Right hindlimb (tissue), 1 donor: ENCODE measurements at regions not wholly inside any gene's neighbourhood (a gene's known extent, or its start where the extent isn't known, plus 50 kb on each side); places are given as distances from the start of the nearest gene placed in this dataset.

Source experiments
- DNase-seq: peaks from one replicate; pipeline ENCODE4 v3.0.0-alpha.2; 2018

DNA sequence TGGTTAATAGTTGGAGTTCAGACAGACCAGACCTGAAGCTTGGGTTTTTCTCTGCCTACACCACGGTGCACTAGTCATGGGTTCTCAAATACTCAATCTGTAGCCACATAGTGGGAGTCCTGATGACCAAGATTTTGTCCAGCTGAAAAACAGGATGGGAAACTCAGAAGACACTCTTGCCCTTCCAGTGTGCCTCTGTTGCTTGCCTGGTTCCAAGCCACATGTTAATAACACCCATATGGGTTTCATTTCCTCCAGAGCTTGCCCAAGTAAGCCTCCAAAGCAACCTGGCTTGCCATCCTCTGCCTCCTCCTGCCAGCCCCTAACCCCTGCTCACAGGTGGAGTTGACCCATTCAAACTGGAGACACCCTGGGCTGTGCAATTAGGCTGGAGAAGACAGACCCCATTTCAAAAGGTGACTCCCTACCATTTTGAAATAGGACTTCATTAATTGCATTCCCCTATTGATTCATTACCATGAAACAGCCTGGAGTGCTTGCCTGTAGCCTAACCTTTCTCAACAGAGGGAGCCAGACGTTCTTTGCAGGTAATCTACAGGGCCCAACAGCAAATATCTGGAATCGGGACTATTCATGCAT is 108.0 kb upstream of the HABP2 start:
- DNase-seq: no peak

DNA sequence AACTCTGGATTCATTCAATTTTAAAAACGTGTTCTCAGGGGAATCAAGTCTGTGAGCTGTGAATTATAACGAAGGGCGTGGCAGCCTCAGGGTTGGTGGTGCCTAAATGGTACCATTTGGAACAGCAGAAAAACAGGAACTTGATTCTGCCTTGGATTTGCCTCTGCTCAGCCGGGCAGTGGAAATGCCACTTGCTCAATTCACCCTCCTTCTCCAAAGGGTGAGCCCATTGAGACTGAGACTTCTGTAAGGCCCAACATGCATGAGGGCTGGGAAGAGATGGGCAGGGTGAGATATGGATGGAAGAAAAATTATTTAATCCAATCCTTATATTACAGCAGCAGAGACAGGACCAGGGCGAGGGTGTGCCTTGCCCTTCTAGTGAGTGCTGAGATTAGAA is 107.1 kb upstream of the HABP2 start:
- DNase-seq: no peak

DNA sequence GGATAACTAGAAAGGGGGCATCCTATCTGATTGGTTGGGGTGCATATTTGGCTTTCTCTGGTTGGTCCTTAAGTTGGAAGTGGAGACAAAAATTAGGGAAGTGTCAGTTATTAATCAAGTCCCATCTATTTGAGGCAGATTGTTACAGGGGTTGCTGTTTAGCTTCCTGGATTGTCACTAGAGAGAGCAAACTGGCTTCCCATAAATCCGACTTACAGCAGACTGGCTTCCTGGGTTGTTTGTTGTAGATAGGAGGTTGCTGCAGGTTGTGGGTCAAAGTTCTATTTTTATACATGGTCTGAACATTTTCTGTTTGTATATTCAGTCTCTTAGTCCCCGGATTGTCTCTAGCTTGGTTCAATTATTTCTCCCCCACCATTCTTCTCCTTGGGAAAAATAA is 106.1 kb upstream of the HABP2 start:
- DNase-seq: no peak

DNA sequence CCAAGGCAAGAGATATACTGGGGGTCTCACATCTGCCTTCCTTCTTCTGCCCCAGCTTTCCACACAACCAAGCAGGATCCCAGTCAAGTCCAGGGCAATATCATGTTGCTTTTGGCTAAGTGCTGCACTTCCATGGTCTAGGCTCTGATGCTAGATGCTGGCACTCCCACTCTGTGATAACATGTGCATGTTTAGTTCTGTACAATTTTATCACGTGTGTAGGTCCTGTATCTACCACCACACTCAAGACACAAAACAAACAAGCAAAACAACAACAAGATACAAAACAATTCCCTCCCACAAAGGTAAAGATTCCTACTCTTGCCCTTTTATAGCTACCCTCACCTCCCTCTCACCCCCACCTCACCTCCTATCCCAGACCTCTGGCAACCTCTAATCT is 105.6 kb upstream of the HABP2 start:
- DNase-seq: no peak

DNA sequence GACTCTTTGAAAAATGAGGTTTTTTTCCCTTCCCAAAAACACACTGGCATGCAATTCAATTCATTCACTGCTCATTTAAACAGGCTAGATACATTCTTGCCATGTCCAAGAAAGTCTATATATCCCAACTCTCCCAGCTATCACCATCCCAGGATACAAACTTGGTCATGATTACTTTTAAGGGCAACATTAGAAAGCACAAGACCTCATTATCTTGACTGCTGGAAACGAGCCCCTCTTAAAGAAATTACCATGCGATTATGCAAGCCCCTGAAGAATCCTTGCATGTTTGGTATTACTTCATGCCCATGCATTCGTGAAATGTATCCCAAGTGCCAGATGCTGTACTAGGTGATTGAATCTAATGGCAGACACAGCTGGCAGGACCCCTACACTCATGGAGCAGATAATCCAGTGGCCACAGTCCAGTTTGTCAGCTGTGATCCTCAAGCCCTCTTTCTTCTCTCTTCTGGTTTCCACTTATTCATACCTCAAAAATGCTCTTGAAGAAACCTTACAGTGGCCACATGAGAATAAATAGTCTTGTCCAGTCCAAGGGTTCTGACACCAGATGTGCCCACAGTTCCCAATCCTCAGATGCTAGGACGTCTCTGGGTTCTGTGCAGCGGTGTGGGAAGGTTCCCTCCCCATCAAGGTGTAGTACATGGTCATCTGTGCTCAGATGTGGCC is 103.7 kb upstream of the HABP2 start:
- DNase-seq: no peak

DNA sequence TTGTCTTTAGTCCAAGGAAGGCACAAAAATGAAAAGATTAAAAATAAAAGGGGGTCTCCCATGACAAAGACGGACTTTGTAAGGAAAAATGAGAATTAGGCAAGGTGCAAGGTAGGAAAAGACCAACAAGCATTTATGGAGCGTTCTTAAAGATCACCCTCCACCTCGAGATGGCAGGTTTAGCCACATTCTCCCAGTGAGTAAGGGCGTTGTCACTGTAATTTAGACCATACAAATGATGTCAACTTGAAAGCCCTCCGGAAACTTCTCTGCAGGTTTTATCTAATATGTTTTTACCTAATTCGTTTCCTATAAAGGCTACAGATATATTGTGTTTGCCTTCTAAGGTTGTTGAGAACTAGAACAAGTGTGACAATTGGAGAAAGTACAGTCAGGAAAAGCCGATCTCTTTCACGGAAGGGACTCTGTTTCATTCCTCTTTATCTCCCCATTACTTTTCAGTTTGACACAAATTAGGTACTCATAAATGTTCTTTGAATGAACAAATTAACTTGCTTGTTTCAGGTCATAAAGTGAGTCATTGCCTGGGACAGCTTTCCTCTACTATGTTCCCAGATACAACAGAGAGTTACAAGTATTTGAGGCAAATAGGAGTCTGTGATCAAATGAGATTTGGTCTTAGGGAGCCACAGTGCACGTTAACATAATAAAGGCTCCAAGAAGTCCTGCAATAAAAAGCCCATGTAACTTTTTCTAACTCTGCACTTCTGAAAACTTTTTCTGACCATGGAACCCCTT is 102.6 kb upstream of the HABP2 start:
- DNase-seq: no peak

DNA sequence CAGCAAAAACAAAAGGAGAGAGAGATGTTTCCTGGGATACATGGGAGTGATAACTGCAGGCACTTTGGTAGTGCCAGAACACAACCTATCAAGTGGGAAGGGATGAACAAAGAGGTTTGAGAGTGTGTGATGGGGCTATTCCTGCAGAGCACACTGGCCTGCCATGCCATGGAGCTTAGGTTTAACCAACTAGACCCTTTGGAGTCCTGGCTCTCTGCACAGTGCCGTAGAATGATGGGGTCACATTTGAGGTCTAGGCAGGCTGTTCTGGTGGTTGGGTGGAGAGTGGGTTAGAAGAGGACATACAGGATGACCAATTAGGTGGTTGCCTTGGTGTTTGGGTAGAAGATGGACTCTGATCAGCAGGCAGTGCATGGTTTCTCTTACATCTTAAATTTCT is 101.9 kb upstream of the HABP2 start:
- DNase-seq: no peak

DNA sequence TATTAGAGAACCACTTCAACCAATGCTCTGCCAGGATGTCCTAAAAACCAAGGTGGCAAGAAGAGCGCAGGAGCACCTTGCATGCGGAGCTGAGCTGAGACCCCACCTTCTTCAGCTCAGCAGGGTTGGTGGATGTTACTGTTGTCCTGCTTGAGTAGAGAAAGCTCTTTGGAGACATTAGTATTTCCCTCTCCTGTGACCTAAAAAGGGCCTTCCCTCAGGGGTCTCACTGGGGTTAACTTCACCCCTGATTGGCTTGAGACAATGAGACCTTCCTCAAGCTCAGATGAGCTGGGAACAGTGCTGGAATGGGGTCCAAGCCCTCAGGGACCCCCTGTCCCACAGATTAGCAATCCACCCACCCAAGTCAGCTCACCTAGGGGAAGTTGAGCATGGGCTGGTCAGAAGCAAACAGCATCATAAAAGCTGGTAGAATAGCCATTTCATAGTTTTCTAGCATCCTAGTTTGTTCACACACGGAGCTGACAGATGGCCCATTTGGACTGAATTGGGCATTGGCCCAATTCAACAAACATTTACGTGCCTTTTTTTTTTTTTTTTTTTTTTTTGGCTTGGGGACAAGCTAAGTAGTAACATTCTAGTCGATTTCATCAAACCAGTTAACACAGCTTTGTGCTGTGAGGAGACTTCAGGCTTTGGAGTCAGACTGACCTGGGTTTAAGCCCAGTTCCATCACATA is 100.6 kb upstream of the HABP2 start:
- no peak for DNase-seq

DNA sequence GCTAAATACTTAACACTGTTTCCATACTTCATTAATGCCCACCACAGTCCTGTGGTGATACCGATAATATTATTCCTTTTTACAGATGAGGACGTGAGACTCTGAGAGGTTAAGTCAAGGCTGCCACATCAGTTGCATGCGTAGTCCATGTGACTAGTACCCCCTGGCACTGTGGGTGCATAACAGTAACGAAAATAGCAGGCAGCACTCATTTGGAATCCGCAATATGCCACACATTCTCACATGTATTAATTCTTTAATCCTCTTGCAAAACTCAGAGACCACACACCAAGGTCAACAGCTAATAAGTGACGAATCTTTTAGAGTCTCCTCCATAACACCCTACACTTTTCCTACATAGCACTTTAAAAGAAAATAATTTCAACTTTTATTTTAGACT is 99.5 kb upstream of the HABP2 start:
- DNase-seq: no peak

DNA sequence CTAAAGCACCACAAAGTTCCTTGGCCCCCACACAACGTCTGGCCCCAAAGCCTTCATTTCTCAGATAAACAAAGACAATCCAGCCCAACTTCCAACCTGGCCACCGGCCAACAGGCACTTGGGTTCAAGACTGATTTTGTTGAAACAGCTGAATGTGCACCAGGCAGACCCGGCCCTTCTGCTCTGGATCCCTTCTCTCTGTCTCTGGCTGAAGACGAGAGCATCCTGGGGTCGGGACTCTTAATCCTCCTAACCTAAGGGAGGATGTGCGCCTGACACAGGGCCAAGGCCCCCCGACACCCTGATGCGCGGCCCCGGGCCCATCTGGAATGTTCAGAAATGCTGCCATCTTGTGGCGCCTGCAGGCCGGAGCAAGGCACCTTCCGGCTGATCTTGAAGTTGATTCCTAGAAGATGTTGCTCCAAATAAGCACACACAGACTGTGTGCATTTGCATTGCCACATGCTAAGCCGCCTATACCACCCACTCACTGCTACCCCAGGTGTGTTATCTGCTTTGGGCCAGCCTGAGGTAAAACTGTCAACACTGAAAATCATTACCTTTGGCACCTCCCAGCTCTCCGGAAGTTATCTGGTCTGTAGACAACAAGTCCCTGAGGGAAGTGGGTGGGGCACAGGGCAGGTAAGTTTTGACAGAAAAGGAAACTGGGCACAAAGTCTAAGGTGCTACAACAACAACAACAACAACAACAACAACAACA is 98.4 kb upstream of the HABP2 start:
- DNase-seq: peak; percentile 80

DNA sequence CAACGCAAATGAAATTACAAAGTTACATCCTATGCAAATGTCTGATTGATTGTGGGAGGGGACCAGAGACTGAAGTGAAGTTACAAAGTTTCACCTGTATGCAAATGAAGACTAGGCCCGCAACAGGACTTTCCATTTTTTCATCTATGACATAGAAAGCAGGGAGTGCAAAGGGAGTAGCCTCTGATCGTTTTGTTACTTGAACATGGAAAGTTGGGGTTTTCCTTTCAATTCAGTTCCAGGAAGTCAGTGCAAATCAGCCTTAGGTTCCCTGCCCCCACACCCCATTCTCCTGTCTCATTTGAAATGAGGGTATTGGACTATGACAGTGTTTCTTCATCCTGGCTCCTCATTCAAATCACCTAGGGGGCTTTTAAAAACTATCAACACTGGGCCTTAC is 96.9 kb upstream of the HABP2 start:
- no peak for DNase-seq

DNA sequence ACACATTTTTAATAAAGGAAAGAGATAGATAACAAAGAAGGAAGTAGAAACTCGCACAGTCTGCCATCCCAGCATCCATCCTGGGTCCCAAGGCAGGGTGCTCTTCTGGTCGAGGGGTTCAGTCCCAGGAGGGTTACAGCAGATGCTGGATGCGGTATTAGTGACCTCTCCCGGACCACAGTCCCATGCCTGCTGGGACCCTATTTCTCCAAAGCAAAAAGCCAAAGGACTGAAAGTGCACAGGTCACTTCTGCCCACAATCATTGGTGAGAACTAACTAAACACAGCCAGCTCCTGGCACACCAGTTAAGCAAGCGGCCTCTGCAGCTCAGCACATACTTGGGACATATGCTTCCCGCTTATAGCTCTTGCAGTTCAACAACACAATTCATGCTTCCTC is 96.1 kb upstream of the HABP2 start:
- no peak for DNase-seq

DNA sequence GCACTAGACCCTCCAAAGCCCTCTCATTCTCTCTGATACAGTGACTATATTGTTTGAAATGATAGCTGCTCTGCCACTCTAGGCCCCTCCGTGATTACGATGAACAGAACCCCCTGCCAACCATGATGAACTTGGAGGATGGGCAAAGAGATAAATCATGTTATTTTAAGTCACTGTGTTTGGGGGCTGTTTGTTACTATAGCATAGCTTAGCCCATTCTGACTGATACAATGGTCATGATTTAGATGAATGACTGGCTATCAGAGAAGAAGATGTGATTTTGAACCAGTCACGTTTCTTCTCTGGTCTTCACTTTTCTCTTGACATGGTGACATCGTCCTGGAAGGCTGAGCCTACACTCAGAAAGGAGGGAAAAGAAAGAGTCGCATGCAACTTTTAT is 95.4 kb upstream of the HABP2 start:
- no peak for DNase-seq

DNA sequence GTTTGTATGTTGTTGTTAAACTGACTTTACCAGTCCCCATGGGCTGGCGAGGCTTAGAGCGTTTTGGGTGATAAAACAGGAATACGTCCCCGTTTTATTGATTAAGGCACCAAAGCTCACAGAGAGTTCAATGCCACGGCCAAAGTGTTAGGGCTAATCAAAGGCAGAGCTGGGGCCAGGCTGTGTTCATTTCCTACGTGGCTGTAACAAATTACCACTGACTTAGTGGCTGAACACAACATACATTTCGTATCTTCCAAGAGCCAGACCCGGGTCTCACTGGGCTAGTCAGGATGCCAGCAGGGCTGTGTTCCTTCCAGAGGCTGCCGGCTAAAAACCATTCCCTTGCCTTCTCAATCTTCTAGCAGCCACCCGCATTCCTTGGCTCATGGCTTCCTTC is 94.4 kb upstream of the HABP2 start:
- DNase-seq: no peak

DNA sequence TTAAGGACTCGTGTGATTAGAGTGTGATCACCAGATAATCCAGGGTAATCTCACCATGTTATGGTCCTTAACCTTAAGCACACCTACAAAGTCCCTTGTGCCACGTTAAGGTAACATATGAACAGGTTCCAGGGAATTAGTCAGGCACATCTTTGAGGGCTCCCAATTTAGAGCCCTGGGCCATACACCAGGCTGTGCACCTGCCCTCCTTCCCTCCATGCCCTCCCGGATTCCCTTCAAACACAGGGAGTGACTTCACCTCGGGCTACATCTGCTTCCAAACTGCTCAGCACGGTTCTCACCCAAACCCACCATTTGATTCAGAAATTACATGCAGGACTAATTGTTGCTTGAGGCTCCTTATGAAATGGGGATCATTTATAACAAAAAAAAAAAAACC is 93.9 kb upstream of the HABP2 start:
- DNase-seq: no peak

DNA sequence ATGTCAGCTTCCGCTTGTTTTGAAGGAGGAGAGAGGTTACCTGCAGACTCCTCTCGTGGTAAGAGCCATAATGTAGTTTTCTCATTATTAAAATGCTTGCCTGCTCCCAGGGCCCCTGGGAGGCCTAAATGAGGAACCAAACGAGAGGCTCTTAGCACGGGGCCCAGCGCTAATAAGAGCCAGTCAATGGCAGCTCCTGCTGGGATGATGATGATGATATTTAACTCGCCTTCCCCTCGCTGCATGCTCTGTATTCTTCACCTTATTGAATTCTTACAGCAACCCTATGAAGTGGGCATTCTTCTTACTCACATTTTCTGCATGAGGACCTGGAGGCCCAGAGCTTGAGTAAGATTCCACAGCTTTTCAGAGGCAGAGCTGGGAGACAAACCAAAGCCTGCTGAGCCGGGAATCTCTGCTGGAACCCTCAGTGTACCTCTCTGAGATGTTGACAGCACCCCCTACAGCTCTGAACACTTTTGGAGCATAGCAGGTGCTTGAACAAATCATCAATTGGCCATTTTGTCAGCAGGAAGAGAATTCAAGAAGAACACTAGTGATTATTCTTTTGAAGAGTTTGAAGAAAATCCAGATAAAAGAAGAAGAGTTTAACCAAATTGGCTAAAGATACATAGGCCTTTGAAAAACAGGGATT is 93.1 kb upstream of the HABP2 start:
- no peak for DNase-seq

DNA sequence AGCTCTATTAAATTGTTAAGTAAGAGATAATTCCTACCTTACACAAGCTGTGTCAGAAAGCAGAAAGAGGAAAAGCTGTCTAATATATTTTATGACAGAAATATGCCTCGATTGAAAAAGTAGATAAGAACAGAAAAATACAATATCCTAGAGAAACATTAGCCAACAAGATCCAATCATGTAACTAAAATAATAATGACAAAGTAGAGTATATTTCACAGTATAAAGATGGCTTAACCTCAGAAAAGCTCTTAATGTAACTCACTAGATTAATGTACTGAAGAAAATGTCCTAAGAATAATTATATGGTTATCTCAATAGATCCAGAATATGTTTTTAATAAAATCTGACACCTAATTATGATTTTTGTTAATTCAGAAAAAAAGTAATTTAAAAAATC is 89.8 kb upstream of the HABP2 start:
- DNase-seq: no peak

DNA sequence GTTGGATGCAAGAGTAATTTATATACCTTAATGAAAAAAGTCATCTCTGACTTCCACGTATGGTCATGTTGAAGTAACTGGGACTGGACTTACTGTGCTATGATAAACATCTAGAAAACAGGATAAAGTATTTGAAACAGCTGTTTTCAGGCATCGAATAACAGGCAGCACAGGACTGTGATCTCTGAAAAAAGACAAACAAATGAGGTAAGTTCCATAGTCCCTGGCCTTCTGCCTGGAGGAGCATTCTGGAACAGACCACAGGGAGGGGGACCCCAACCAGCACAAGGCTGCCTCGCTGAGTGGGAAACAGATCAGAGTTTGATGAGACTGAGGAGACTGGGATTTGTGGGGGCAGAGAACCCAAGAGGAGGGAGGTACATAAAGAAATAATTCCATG is 89.1 kb upstream of the HABP2 start:
- peak; percentile 76 for DNase-seq

DNA sequence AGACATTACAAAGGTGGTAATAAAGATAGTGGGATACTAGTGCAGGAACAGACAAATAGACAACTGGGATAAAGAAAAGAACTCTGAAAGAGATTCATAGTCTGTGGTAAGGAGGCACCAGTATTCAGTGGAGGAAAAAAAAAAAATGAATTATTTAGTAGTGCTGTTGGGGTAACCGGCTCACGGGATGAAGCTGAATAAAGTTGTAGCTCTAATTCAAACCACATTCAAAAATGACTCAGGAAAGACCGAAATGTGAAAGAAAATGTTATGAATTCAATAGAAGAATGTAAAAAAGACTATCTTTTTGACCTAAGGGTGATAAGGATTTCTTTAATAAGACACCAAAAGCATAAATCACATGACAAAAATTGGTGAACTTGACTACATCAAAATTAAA is 83.1 kb upstream of the HABP2 start:
- DNase-seq: no peak

DNA sequence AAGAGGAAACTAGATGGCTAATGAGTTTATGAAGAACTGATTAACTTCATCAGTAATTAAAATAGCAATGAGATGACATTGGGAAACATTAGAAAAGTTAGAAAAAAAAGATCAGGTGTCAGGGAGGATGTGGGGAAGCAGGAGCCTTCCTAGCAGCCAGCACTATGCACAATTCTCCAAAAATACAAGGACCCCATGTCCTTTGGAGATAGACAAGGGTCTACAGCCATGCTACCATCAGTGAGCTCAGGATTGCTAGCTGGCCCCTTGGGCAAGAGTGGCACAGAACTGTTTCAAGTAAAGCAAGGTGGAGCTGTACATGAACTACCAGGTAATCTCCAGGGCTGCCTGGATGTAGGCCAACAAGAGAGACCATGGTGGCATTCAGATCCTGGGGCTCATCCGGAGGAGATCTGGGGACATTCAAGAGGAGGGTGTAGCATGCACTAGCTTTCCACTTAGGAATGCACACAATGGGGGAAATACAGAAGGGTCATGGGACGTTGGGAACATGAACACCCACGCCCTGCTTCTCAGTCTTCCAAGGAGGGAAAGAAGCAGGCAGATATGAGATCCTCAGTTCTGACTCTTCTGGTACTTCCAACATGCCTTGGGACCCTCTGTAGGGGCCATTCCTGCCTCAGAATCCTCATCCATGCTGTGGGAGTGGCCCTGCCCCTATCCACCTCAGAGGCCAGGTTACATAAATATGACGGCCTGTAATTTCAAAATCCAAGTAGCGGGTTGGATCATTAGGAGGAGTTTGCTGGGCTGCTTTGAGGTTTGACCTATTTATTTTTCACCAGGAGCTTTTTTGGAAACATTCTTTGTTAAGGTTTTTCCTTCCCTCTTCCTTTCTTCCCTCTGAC is 82.2 kb upstream of the HABP2 start:
- DNase-seq: no peak

DNA sequence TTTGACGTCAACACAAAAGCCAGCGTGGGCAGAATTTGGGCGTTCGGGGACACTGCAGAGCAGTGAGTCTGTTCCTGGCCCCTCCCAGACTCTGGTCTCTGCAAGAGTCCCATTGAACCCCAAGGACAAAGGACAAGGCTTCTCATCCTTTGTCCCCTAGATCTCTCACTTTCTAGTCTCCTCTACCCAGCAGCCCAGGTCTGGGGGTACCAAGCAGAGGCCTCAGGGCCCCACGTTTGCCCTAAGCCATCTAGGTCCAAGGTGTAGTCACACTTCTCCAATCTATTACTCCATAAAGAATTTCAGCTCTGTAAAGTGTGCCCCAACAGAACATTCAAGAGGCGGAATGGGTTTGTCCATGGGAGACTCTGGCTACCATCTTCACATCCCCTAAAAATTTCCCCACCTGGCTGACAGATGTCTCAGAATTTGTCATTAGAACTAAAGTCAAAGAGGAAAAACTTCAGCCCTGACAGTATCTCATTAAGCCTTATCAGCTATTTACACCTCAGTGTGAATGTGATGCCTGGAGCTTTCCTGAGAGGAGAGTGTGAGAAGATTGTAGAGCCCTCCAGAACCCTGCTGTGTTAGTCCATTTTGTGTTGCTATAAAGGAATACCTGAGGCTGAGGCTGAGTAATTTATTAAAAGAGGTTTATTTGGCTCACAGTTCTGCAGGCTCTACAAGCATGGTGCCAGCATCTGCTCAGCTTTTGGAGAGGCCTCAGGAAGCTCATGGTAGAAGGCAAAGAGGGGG is 81.4 kb upstream of the HABP2 start:
- DNase-seq: no peak
